ENCODE measurements at regions not wholly inside any gene's neighbourhood (a gene's known extent, or its start where the extent isn't known, plus 50 kb on each side); places are given as distances from the start of the nearest gene placed in this dataset.
A peak's percentile ranks its signal among the peaks of the same experiment; 100 is the strongest.

GRCh38 chr5:37902323-37902722 lies 62.5 kb upstream of the GDNF start:
- Histone ChIP-seq H3K36me3 (no peaks in the 10 kb centered on the region), H3K27me3 (no peaks in the 10 kb centered on the region), H3K4me1 (no peaks in the 10 kb centered on the region), H3K9me3 (no peaks in the 10 kb centered on the region), H3K27ac (no peak overlapping the region), H3K4me3 (no peak overlapping the region)
- intact Hi-C loops (cut with DNase I) = no loop called here
- 79 to 88% methylated on average over 3 of the region's 3 CpGs for WGBS, 2 donors
- no peak for FAIRE-seq
- ATAC-seq = no peak
- no peak for DNase-seq
- TF ChIP-seq, protein P1, sequence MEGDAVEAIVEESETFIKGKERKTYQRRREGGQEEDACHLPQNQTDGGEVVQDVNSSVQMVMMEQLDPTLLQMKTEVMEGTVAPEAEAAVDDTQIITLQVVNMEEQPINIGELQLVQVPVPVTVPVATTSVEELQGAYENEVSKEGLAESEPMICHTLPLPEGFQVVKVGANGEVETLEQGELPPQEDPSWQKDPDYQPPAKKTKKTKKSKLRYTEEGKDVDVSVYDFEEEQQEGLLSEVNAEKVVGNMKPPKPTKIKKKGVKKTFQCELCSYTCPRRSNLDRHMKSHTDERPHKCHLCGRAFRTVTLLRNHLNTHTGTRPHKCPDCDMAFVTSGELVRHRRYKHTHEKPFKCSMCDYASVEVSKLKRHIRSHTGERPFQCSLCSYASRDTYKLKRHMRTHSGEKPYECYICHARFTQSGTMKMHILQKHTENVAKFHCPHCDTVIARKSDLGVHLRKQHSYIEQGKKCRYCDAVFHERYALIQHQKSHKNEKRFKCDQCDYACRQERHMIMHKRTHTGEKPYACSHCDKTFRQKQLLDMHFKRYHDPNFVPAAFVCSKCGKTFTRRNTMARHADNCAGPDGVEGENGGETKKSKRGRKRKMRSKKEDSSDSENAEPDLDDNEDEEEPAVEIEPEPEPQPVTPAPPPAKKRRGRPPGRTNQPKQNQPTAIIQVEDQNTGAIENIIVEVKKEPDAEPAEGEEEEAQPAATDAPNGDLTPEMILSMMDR (IDR thresholded peaks at IDR 0.05) = no peak

DNA sequence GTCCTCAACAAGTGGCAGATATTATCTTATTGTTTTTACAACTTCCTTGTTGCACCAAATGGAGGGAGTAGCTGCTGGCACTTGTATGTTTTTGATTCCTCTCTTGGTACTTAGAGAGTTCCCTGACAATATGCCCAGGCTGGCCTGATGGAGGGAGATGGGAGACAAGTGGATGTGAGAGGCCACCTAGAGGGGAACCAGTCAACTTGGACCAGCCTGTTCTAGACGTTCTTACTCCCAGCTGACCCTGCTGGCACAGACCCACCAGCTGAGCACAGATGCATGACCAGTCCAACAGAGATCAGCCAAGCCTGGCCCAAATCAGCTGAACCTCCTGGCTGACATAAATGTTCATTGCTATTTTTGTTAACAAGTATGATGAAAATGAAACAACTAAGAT lies 60.9 kb upstream of the GDNF start:
- Histone ChIP-seq H3K36me3 (no peaks in the 10 kb centered on the region), H3K4me1 (no peaks in the 10 kb centered on the region), H3K27ac (no peak overlapping the region), H3K4me3 (no peak overlapping the region), H3K9me3 (no peaks in the 10 kb centered on the region), H3K27me3 (no peaks in the 10 kb centered on the region)
- ATAC-seq (no peak), DNase-seq (peak in 1 of 6 donors; percentile 22), FAIRE-seq (no peak)
- TF ChIP-seq, protein P1 (IDR thresholded peaks at IDR 0.05) = no peak
- WGBS, 2 donors = 0% methylated on average over 1 of the region's 1 CpG
- intact Hi-C loops (cut with DNase I) = no loop called here

DNA sequence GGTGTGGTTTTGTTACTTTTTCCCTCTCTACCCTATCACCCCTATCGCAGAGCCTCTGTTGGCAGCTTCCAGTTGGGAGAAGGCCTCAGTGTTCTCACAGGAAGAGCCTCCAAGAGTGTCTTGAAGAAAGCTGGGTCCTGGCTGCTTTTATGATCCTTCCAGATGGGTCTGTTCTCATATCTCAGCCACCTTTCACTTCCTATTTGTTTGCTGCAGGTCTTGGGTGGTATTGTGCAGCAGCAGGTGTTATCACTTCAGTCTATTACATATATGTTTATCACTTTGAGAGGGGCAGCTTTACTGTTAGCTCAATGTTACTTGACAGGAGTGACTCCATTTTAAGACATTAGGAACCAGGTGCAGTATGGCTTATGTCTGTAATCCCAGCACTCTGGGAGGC lies 59.2 kb upstream of the GDNF start:
- TF ChIP-seq, protein P1 (IDR thresholded peaks at IDR 0.05) = no peak
- H3K36me3 ChIP-seq = no peaks in the 10 kb centered on the region
- DNase-seq (no peak), ATAC-seq (no peak), FAIRE-seq (no peak)
- intact Hi-C loops (cut with DNase I) = no loop called here
- no peaks in the 10 kb centered on the region for H3K9me3 ChIP-seq
- H3K27me3 ChIP-seq = no peaks in the 10 kb centered on the region
- no peak overlapping the region for H3K27ac ChIP-seq
- H3K4me3 ChIP-seq = no peak overlapping the region
- 93 to 100% methylated on average over 1 of the region's 1 CpG for whole genome bisulfite sequencing, 2 donors
- no peaks in the 10 kb centered on the region for H3K4me1 ChIP-seq

DNA sequence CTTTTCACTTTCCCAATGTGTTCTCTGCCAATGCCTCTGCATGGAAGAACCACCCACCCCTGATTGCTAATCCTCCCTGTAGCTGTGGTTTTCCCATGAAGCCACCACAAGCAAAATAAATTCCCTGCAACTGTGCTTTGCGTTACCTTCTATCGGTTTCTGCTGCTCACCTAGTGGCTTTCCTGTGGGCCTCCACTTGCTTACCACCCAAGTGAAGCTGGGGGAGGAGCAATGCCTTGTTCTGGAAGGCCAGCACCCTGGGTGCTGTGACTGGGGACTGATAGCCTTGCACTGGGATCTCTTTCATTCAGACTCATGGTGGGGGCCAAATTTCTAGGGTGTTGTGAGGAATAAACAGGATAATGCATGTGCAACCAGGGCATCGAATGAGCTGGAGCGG lies 56.3 kb upstream of the GDNF start:
- no peak for DNase-seq

DNA sequence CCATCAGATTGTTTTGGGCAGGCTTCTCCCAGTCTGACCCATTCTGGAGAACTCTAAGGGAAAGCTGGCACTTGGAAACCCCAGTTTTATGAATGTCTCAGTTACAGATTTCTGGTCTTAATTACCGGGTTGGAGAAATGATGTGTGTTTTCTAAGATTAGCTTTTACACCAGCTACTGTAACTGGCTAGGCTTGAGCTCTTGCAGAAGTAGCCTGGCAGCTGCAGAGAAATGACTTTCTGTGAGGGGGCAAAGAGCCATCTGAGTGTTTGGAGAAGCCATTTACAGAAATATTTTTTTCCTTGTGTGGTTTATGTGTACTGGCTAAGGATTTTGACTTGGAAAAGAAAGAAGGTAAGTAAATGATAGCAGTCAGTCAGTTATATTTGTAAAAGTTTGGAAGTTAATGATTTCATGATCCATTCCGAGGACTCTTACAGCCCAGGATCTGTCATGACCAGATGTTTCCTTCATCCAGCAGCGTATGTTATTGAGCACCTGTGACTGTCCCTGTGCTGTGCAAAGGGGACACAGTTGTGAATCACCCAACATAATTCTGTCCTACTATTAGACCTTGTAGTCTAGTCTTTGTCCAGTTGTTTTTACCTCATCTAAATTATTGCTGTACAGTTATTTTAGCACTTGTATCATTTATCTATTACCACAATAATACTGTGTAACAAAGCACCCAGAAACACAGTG lies 53.7 kb upstream of the GDNF start:
- DNase-seq = no peak
- 35 to 55% methylated on average over 3 of the region's 3 CpGs for WGBS, 2 donors
- Histone ChIP-seq H3K9me3 (no peaks in the 10 kb centered on the region), H3K27ac (no peak overlapping the region), H3K27me3 (no peaks in the 10 kb centered on the region), H3K36me3 (no peaks in the 10 kb centered on the region), H3K4me1 (no peaks in the 10 kb centered on the region), H3K4me3 (no peak overlapping the region)
- no peak for ATAC-seq
- TF ChIP-seq, protein P1 (IDR thresholded peaks at IDR 0.05) = no peak
- no peak for FAIRE-seq
- intact Hi-C loops (cut with DNase I) = no loop called here

More for the DNA sequence above, 56.3 kb upstream of the GDNF start:
- H3K9me3 ChIP-seq = no peaks in the 10 kb centered on the region
- TF ChIP-seq, protein P1 (IDR thresholded peaks at IDR 0.05) = no peak
- FAIRE-seq (no peak), ATAC-seq (no peak)
- H3K36me3 ChIP-seq = no peaks in the 10 kb centered on the region
- intact Hi-C loops (cut with DNase I) = no loop called here
- H3K4me3 ChIP-seq = no peak overlapping the region
- H3K27ac ChIP-seq = no peak overlapping the region
- no peaks in the 10 kb centered on the region for H3K27me3 ChIP-seq
- 49 to 74% methylated on average over 4 of the region's 4 CpGs for WGBS, 2 donors
- H3K4me1 ChIP-seq = no peaks in the 10 kb centered on the region

Measured in pancreas (tissue), 10 donors.